Muscle layer of duodenum (tissue), 2 donors: ENCODE measurements at regions not wholly inside any gene's neighbourhood (a gene's known extent, or its start where the extent isn't known, plus 50 kb on each side); places are given as distances from the start of the nearest gene placed in this dataset.

Experiments used
- H3K27ac ChIP-seq: one replicate; pipeline ENCODE4 v1.7.0; 2013; ENCODE audit warnings: mild to moderate bottlenecking, low read length
- H3K27me3 ChIP-seq: one replicate; pipeline ENCODE4 v1.7.0; 2013; ENCODE audit warnings: low read depth, mild to moderate bottlenecking, control low read depth, low read length
- H3K36me3 ChIP-seq, 2 donors: one replicate each; pipeline ENCODE4 v1.7.0; 2013; ENCODE audit warnings: low read length in 2 of 2, control low read depth in 1 of 2, mild to moderate bottlenecking in 1 of 2; ENCODE audit not compliant: insufficient read depth in 2 of 2, control insufficient read depth in 1 of 2
- H3K4me1 ChIP-seq, 2 donors: one replicate each; pipeline ENCODE4 v1.7.0; 2013; ENCODE audit warnings: low read length in 2 of 2, mild to moderate bottlenecking in 2 of 2, control low read depth in 1 of 2, moderate library complexity in 1 of 2; ENCODE audit not compliant: insufficient read depth in 2 of 2, control insufficient read depth in 1 of 2
- H3K4me3 ChIP-seq, 2 donors: one replicate each; pipeline ENCODE4 v1.7.0; 2013; ENCODE audit warnings: low read length in 2 of 2, low read depth in 1 of 2, mild to moderate bottlenecking in 1 of 2
- H3K9me3 ChIP-seq, 2 donors: one replicate each; pipeline ENCODE4 v1.7.0; 2013; ENCODE audit warnings: low read length in 2 of 2, control low read depth in 1 of 2, mild to moderate bottlenecking in 1 of 2; ENCODE audit not compliant: control insufficient read depth in 1 of 2
- donor health status: healthy.

- Histone ChIP-seq H3K27ac (peak overlapping the region; percentile 9), H3K9me3 (no peaks in the 10 kb centered on the region), H3K4me3 (no peak overlapping the region), H3K4me1 (peaks cover 0 to 22% of the 10 kb centered on the region in 2 donors), H3K27me3 (no peaks in the 10 kb centered on the region), H3K36me3 (no peaks in the 10 kb centered on the region)
Measured at GRCh38 chr11:8786933-8787332, 104.3 kb downstream of the RPL27A start.

- Histone ChIP-seq H3K27me3 (no peaks in the 10 kb centered on the region), H3K4me3 (no peak overlapping the region), H3K4me1 (peaks cover 0 to 22% of the 10 kb centered on the region in 2 donors), H3K36me3 (no peaks in the 10 kb centered on the region), H3K9me3 (no peaks in the 10 kb centered on the region), H3K27ac (peak overlapping the region; percentile 9)
Measured at GRCh38 chr11:8787372-8787771, 104.8 kb downstream of the RPL27A start.

GRCh38 chr11:8788616-8789015 is 106.0 kb downstream of the RPL27A start:
- H3K27me3 ChIP-seq, result no peaks in the 10 kb centered on the region
- peaks cover 9 to 34% of the 10 kb centered on the region in 2 donors for H3K4me1 ChIP-seq
- no peaks in the 10 kb centered on the region for H3K9me3 ChIP-seq
- H3K36me3 ChIP-seq, result no peaks in the 10 kb centered on the region
- H3K4me3 ChIP-seq, result no peak overlapping the region
- no peak overlapping the region for H3K27ac ChIP-seq

GRCh38 chr11:8789864-8790263 is 107.3 kb downstream of the RPL27A start:
- H3K27ac ChIP-seq, result no peak overlapping the region

DNA sequence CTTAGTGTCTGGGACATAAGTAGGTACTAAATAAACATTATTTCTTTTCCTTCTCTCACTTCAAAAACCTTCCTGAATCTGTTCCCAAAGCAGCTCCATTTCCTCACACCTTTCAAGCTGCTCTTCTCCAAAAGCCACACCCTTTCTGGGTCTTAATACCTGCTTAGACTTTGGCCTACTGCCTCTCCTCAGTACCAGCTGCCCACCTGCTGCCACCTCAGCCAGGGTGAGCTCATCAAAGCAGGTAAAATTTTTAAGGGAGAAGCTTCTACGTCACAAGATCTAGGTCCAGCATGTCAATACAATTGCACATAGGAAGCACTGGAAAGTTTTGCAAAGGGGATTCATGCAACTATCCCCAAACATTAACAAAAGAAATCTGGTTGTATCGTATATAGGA is 108.4 kb downstream of the RPL27A start:
- H3K4me3 ChIP-seq, result no peak overlapping the region
- H3K27ac ChIP-seq, result no peak overlapping the region
- peaks cover 9 to 35% of the 10 kb centered on the region in 2 donors for H3K4me1 ChIP-seq

More at GRCh38 chr11:8789864-8790263, 107.3 kb downstream of the RPL27A start:
- Histone ChIP-seq H3K9me3 (no peaks in the 10 kb centered on the region), H3K4me3 (no peak overlapping the region), H3K4me1 (peaks cover 9 to 41% of the 10 kb centered on the region in 2 donors), H3K27me3 (no peaks in the 10 kb centered on the region), H3K36me3 (no peaks in the 10 kb centered on the region)

DNA sequence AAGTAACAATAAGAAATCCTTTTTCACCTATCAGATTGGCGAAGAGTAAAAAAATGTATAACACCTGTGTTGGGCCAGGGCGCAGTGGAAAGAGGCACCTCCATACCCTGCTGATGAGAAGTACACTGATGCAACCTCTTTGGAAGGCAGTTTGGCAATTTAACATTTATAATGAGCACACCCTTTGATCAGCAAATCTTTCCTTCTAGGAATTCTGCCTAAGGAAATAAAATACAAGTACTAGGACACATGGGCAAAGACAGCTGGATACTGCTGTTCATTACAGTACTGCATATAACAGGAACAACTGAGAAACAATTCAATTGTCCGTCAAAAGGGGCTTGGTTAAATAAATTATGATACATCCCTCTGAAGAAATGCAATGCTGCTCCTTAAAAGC is 110.1 kb downstream of the RPL27A start:
- Histone ChIP-seq H3K9me3 (no peaks in the 10 kb centered on the region), H3K4me1 (peaks cover 9 to 29% of the 10 kb centered on the region in 2 donors), H3K4me3 (no peak overlapping the region), H3K36me3 (no peaks in the 10 kb centered on the region), H3K27ac (no peak overlapping the region), H3K27me3 (no peaks in the 10 kb centered on the region)

More for the DNA sequence above, 108.4 kb downstream of the RPL27A start:
- Histone ChIP-seq H3K36me3 (no peaks in the 10 kb centered on the region), H3K9me3 (no peaks in the 10 kb centered on the region), H3K27me3 (no peaks in the 10 kb centered on the region)

DNA sequence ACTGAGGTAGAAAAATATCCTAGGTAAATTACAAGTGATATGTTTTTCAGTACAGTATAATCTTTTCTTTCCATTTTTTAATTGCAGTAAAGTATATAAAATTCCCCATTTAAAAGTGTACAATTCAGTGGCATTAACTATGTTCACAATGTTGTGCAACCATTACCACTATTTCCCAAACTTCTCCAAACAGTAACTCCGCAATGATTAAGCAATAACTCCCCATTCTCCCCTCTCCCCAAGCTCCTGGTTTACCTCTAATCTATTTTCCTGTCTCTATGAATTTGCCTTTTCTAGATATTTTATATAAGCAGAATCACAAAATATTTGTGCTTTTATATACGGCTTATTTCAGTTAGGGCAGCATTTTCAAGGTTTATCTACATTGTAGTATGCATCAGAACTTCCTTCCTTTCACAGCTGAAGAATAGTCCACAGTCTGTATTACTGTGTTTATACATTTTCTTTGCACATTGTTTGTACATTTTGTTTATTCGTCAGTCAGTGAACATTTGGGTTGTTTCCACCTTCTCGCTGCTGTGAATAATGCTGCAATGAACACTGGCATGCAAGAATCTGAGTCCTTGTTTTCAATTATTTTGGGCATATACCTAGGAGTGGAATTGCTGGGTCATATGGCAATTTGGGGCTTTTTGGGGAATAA is 110.7 kb downstream of the RPL27A start:
- Histone ChIP-seq H3K36me3 (no peaks in the 10 kb centered on the region), H3K27me3 (no peaks in the 10 kb centered on the region), H3K9me3 (no peaks in the 10 kb centered on the region), H3K4me3 (no peak overlapping the region), H3K27ac (no peak overlapping the region), H3K4me1 (peaks cover 9 to 29% of the 10 kb centered on the region in 2 donors)

DNA sequence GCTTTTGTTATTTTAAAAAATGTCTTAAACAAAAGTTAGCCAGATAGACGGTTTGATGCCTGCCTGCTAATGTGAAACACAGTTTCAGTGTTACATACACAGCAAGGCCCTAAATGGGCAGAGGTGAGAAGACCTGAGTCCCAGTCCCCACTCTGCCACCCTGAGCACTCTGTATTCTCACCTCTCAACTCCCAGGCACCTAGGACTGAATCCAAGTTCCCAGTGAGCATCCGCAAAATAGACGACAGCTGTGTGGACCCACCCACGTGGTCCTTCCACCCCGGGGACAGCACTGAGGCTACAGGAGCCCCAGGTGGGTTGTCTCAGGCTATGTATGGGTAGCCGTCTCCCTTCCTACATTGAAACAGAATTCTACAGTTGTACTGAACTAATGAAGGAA is 111.5 kb downstream of the RPL27A start:
- H3K4me1 ChIP-seq, result peaks cover 9 to 29% of the 10 kb centered on the region in 2 donors
- no peaks in the 10 kb centered on the region for H3K36me3 ChIP-seq
- H3K27me3 ChIP-seq, result no peaks in the 10 kb centered on the region
- H3K9me3 ChIP-seq, result no peaks in the 10 kb centered on the region
- H3K4me3 ChIP-seq, result no peak overlapping the region
- H3K27ac ChIP-seq, result peak overlapping the region; percentile 20

DNA sequence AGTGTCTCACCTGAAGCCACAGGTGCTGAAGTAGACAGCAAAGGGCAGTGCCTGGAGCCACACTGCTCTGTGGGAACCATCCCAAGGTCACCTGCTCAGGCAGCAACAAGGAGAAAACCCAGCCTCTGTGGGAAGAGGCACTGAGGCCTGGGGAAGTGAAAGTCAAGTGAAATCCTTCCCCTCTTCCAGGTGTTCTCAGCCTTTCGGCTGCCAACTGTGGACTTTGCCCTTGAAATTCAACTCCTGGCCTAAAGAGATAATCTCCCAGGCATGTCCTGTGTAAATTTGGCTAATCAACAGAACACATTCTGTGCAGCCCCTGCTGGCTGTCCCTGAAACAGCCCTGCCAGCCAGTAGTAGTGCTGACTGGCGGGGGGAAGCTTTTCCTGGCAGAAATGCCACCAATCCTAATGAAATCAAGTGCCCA is 112.1 kb downstream of the RPL27A start:
- H3K9me3 ChIP-seq, result no peaks in the 10 kb centered on the region
- peaks cover 9 to 29% of the 10 kb centered on the region in 2 donors for H3K4me1 ChIP-seq
- peak overlapping the region; percentile 20 for H3K27ac ChIP-seq
- H3K4me3 ChIP-seq, result no peak overlapping the region
- H3K36me3 ChIP-seq, result no peaks in the 10 kb centered on the region
- H3K27me3 ChIP-seq, result no peaks in the 10 kb centered on the region

DNA sequence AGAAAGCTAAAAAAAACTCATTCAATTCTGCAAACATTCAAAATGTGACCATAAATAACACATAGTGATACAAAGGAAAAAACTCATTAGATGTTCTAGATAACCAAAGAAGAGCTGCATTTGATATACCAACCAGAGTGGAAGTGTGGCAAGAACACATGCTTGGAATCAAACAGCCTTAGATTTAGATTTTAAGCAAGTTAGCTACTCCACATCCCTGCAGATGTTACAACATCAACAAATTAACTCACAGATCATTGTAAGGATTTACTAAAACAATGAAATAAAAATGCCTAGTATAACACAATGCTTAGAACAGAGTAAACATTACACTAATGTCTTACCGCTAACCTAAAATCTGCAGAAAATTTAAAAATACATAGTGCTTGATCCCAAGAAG is 114.0 kb upstream of the AKIP1 start:
- Histone ChIP-seq H3K36me3 (no peaks in the 10 kb centered on the region), H3K9me3 (no peaks in the 10 kb centered on the region), H3K27ac (no peak overlapping the region), H3K4me1 (peaks cover 17 to 35% of the 10 kb centered on the region in 2 donors), H3K4me3 (no peak overlapping the region), H3K27me3 (no peaks in the 10 kb centered on the region)

- Histone ChIP-seq H3K27me3 (no peaks in the 10 kb centered on the region), H3K27ac (no peak overlapping the region), H3K9me3 (no peaks in the 10 kb centered on the region), H3K4me1 (peaks cover 8 to 29% of the 10 kb centered on the region in 2 donors), H3K4me3 (no peak overlapping the region), H3K36me3 (no peaks in the 10 kb centered on the region)
Measured at GRCh38 chr11:8799273-8799672, 111.7 kb upstream of the AKIP1 start.
